NCI-H345 treated with DMSO at 0.1 percent for 48 hours (cell line): ENCODE measurements at regions not wholly inside any gene's neighbourhood (a gene's known extent, or its start where the extent isn't known, plus 50 kb on each side); places are given as distances from the start of the nearest gene placed in this dataset.
"Not testable (repeated sequence)": the region's sequence is repeated elsewhere in the genome, so short reads cannot be mapped to it uniquely, and the experiment has no call there.

ENCODE experiments used
- DNase-seq: peaks from one replicate; lab custom pipeline; 2025; ENCODE audit not compliant: unreplicated experiment; lab: John Stamatoyannopoulos, UW

- DNase-seq, result no peak
These were observed 57.1 kb downstream of the ADCYAP1 start for GRCh38 chr18:961644-962355.

DNA sequence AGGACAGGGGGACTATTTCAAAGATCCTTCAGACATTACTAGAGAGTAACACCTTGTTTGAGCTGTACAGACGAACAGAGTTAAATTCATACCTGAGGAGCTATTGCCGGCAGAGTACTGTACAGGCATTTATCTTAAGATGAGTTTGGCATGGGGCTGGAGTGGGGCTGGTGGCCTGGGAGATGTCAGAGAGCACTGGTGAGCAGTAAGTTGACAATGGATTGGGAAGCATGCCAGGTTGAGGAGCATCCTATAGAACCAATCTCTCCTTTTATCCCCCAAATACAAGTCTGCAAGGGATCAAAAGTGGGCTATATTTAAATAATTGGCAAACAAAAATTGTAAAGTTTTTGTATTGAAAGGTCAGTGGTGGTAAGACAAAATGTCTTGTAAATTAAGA, 58.6 kb downstream of the ADCYAP1 start:
- DNase-seq, result no peak

GRCh38 chr18:965921-966758, 61.5 kb downstream of the ADCYAP1 start:
- no peak for DNase-seq

- no peak for DNase-seq
These were observed 62.3 kb downstream of the ADCYAP1 start for GRCh38 chr18:966759-967576.

GRCh38 chr18:968910-969309, 64.2 kb downstream of the ADCYAP1 start:
- not testable (repeated sequence) for DNase-seq

DNA sequence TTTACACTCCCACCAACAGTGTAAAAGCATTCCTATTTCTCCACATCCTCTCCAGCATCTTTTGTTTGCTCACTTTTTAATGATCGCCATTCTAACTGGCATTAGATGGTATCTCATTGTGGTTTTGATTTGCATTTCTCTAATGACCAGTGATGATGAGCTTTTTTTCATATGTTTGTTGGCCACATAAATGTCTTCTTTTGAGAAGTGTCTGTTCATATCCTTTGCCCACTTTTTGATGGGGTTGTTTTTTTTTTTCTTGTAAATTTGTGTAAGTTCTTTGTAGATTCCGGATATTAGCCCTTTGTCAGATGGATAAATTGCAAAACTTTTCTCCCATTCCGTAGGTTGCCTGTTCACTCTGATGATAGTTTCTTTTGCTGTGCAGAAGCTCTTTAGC, 64.6 kb downstream of the ADCYAP1 start:
- DNase-seq, result not testable (repeated sequence)

GRCh38 chr18:974606-975005, 69.9 kb downstream of the ADCYAP1 start:
- not testable (repeated sequence) for DNase-seq

DNA sequence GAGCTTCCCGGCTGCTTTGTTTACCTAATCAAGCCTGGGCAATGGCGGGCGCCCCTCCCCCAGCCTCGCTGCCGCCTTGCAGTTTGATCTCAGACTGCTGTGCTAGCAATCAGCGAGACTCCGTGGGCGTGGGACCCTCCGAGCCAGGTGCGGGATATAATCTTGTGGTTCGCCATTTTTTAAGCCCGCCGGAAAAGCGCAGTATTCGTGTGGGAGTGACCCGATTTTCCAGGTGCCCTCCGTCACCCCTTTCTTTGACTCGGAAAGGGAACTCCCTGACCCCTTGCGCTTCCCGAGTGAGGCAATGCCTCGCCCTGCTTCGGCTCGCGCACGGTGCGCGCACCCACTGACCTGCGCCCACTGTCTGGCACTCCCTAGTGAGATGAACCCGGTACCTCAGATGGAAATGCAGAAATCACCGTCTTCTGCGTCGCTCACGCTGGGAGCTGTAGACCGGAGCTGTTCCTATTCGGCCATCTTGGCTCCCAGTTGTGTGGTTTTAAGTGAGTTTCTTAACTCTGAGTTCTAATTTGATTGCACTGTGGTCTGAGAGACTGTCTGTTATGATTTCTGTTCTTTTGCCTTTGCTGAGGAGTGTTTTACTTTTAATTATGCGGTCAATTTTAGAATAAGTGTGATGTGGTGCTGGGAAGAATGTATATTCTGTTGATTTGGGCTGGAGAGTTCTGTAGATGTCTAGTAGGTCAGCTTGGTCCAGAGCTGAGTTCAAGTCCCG, 71.9 kb downstream of the ADCYAP1 start:
- not testable (repeated sequence) for DNase-seq

GRCh38 chr18:977327-977726, 72.7 kb downstream of the ADCYAP1 start:
- DNase-seq, result not testable (repeated sequence)

GRCh38 chr18:977732-978131, 73.1 kb downstream of the ADCYAP1 start:
- not testable (repeated sequence) for DNase-seq

- DNase-seq, result no peak
These were observed 75.9 kb downstream of the ADCYAP1 start for GRCh38 chr18:980586-980985.

- no peak for DNase-seq
These were observed 79.3 kb downstream of the ADCYAP1 start for GRCh38 chr18:984004-984403.

DNA sequence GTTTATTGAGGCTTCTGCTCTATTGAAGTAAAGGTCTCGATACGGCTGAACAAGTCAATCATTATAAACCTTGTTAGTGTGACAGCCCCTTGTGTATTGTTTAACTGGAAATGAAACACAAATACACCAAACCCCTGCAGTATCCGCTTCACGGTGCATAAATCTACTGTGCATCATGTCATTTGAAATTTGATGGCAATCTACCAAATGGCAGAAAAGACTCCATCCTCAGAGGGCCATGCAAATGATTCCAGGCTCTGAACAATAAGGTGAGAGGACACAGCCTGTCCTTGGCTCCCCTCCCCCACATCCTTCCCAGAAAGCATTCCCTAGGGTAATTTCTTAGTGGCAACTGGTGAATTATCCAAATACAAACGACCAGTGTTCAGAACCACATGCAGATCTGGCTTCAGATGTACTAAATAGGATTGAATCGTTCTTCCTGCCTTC, 80.6 kb downstream of the ADCYAP1 start:
- peak; percentile 92 for DNase-seq

GRCh38 chr18:986051-986450, 81.4 kb downstream of the ADCYAP1 start:
- DNase-seq, result no peak

GRCh38 chr18:986552-986951, 81.9 kb downstream of the ADCYAP1 start:
- DNase-seq, result no peak

DNA sequence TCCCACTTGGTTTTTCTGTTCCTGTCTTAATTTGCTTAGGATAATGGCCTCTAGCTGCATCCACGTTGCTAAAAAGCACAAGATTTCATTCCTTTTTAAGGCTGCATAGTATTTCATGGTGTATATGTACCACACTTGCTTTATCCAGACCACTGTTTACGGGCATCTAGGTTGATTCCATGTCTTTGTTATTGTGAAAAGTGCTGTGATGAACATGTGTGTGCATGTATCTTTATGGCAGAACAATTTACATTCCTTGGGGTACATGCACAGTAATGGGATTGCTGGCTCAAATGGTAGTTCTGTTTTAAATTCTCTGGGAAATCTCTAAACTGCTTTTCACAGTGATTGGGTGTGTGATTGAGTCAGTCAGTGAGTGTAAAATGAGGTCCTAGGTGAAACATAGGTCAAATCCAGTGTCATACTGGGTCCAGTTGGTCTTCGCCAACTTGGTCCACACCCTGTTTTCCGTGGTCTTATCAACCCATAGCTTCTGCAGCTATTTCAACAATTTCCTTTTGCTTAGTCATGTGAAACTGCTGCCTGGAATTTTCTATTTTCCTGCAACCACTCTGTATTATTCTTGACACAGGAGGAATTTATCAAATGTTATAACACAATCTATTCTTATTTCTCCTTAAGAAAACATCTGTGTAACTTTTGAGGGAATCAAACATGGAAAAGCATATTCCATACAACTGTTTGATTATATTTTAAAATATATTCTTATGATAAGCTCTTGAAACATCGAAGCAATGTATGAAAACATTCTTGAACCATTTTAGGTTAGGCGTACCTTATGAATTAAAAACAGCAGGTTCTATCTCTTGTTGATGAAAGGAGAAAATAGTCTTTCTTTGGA, 82.9 kb downstream of the ADCYAP1 start:
- no peak for DNase-seq

GRCh38 chr18:989425-989824, 84.8 kb downstream of the ADCYAP1 start:
- DNase-seq, result no peak

GRCh38 chr18:990197-990596, 85.5 kb downstream of the ADCYAP1 start:
- no peak for DNase-seq

DNA sequence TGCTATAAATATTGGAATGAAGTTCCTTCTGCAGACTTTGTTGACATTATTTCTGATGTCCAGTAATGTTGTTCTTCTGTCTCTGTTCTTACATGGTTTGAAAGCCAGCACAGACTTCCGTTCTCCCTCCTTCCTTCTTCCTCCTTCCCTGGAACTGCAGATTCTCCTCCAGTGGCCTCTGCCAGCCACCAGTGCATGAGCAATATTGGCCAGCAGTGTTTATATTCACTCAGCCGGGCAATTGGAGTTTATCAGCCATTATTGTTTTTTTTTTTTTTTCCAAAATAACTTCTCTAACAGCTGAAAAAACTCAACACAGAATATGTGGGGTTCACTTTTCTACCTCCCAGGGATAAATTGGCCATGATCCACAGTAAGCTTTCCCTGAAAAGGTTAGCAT, 86.8 kb downstream of the ADCYAP1 start:
- DNase-seq, result no peak

- DNase-seq, result no peak
These were observed 88.9 kb downstream of the ADCYAP1 start for GRCh38 chr18:993560-993959.
